NB4 (cell line): ENCODE measurements at regions not wholly inside any gene's neighbourhood (a gene's known extent, or its start where the extent isn't known, plus 50 kb on each side); places are given as distances from the start of the nearest gene placed in this dataset.

ENCODE experiments used
- DNase-seq: peaks from one replicate; pipeline ENCODE4 v3.0.0; 2010; ENCODE audit warnings: low read depth
- H3K4me3 ChIP-seq: one replicate; pipeline ENCODE4 v1.5.1; 2011; ENCODE audit warnings: mild to moderate bottlenecking, low read depth, low read length, moderate library complexity
- MAX ChIP-seq: IDR thresholded peaks from 2 replicates; pipeline ENCODE4 v1.6.1; 2011; ENCODE audit warnings: low read depth, low read length
- MYC ChIP-seq: IDR thresholded peaks from 2 replicates; pipeline ENCODE4 v1.6.1; 2011; ENCODE audit warnings: low read depth, low read length
- POLR2A ChIP-seq: IDR thresholded peaks from 2 replicates; pipeline ENCODE4 v1.6.1; 2011; ENCODE audit warnings: mild to moderate bottlenecking; ENCODE audit not compliant: insufficient read length; ENCODE audit errors: extremely low read depth
- TF ChIP-seq, protein P1 (sequence below): IDR thresholded peaks from one replicate; pipeline ENCODE4 v1.5.1; 2012; ENCODE audit warnings: low read depth, low read length

- DNase-seq: no peak
- no peak overlapping the region for H3K4me3 ChIP-seq
- no peak for TF ChIP-seq MYC
- no peak for TF ChIP-seq MAX
These were observed 227.5 kb upstream of the MYOCD start for GRCh38 chr17:12438212-12438611.

DNA sequence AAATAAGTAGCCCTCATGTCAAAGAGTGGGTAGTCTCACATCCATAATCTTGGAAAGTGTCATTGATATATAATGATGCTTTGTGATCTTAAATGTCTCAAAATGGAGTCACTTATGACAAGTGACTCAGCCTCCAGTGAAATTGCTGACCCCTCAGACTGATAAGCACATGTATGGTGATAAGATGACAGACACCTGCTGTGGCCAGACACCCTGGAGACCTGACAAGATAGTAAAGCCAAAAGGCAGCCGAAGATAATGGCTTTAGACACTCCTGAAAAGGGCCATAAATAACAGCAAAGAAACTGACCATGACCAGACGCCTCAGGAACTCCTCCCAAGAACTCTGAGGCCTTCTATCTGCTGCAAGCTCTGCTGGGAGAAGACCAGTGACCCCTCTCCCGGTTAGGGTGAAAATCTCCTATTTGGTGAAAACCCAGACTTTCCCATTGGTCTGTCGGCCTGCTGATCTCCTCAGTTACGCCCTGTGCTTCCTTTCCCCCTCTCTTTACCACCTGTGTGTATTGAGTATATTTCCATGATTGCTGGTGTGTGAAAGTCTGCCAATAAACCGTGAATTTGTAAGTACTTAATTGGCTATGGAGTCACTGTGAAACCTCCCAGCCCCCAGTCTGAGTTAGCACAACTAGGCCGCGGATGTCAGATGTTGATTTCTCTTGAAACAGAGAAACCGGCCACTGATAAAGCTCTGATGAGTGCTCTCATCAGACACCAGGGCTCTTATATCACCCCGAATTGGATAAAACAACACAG is 226.7 kb upstream of the MYOCD start:
- H3K4me3 ChIP-seq: no peak overlapping the region
- TF ChIP-seq POLR2A: no peak
- TF ChIP-seq, protein P1, sequence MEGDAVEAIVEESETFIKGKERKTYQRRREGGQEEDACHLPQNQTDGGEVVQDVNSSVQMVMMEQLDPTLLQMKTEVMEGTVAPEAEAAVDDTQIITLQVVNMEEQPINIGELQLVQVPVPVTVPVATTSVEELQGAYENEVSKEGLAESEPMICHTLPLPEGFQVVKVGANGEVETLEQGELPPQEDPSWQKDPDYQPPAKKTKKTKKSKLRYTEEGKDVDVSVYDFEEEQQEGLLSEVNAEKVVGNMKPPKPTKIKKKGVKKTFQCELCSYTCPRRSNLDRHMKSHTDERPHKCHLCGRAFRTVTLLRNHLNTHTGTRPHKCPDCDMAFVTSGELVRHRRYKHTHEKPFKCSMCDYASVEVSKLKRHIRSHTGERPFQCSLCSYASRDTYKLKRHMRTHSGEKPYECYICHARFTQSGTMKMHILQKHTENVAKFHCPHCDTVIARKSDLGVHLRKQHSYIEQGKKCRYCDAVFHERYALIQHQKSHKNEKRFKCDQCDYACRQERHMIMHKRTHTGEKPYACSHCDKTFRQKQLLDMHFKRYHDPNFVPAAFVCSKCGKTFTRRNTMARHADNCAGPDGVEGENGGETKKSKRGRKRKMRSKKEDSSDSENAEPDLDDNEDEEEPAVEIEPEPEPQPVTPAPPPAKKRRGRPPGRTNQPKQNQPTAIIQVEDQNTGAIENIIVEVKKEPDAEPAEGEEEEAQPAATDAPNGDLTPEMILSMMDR: no peak
- no peak for TF ChIP-seq MAX
- no peak for TF ChIP-seq MYC
- DNase-seq: no peak

DNA sequence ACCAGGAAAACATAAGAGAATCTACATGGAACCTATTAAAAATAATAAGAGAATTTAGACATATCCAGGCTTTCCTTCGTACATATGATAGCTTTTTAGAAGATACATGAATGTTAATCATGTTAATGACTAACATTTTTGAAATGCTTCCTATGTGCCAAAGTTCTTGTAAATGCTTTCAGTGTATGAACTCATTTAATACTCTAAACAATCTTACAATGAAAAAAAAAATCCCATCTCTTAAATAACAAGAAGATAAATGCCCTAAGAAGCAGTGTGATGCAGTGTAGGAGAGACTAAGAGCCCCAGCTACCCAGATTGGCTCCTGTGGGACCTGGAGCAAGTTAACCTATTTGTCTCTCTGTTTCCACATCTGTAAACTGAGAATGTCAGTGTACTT is 220.4 kb upstream of the MYOCD start:
- DNase-seq: no peak
- TF ChIP-seq MAX: no peak
- TF ChIP-seq, protein P1: no peak
- no peak for TF ChIP-seq MYC
- no peak for TF ChIP-seq POLR2A
- H3K4me3 ChIP-seq: no peak overlapping the region

GRCh38 chr17:12457493-12457892 is 208.2 kb upstream of the MYOCD start:
- DNase-seq: no peak
- TF ChIP-seq MAX (no peak), POLR2A (no peak), MYC (no peak)
- TF ChIP-seq, protein P1: no peak

DNA sequence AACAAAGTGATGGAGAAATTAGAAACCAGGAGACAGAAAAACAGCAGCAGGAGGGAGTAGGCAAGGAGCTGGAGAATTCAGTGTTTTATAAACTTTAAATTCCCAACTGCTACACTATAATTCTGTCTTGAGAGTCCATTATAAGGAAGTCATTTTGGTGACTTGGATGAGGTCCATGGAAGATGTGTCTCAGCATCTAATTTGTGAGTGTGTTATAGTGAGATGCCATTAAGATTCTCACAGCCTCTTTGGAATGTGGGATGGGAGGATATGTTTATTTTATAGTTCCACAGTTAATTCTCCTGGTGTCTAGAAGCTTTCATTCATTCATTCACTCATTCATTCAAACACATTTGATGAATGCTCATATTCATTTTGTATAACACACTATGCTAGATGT is 206.0 kb upstream of the MYOCD start:
- no peak for DNase-seq
- no peak overlapping the region for H3K4me3 ChIP-seq
- TF ChIP-seq MAX (no peak), MYC (no peak), POLR2A (no peak)
- TF ChIP-seq, protein P1: no peak

More at GRCh38 chr17:12457493-12457892, 208.2 kb upstream of the MYOCD start:
- no peak overlapping the region for H3K4me3 ChIP-seq

- TF ChIP-seq MAX (no peak), POLR2A (no peak), MYC (no peak)
- TF ChIP-seq, protein P1: no peak
- H3K4me3 ChIP-seq: no peak overlapping the region
- DNase-seq: no peak
These were observed 202.6 kb upstream of the MYOCD start for GRCh38 chr17:12463102-12463501.
